ENCODE measurements at regions not wholly inside any gene's neighbourhood (a gene's known extent, or its start where the extent isn't known, plus 50 kb on each side); places are given as distances from the start of the nearest gene placed in this dataset.
"Not testable (repeated sequence)": the region's sequence is repeated elsewhere in the genome, so short reads cannot be mapped to it uniquely, and the experiment has no call there.

DNA sequence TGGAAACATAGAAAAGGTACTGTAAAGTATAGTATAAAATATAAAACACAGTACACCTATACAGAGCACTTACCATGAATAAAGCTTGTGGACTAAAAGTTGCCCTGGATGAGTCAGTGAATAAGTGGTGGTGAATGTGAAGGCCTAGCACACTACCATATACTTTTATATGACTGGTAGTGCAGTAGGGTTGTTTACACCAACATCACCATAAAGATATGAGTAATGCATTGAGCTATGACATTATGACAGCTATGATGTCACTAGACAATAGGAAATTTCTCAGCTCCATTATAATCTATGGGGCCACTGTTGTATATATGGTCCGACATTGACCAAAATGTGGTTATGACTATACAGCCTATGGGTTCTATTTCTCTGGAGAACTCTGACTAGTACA, 291.8 kb upstream of the ACTBL2 start:
- DNase-seq (ENCODE audit: low read depth in 1 of 2, low spot score in 1 of 2): no peak

DNA sequence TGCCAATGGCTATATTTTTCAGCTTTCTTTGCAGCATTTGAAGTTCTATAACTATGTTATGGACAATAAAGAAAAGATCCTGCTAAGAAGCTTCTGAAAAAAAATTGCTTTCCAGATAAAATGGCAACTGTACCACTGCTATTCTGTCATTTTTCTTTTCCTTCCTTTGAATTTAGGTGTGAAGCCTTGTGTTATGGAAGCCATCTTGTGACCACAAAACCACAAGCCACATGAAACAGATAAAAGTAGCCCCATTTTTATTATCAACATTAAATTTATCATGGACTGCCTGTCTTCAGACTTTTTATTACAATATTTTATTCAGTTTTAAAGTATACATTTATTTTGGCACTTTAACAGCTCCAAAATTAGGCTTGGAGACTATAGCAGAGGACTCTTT, 289.9 kb upstream of the ACTBL2 start:
- DNase-seq (ENCODE audit: low read depth in 1 of 2, low spot score in 1 of 2): no peak

DNA sequence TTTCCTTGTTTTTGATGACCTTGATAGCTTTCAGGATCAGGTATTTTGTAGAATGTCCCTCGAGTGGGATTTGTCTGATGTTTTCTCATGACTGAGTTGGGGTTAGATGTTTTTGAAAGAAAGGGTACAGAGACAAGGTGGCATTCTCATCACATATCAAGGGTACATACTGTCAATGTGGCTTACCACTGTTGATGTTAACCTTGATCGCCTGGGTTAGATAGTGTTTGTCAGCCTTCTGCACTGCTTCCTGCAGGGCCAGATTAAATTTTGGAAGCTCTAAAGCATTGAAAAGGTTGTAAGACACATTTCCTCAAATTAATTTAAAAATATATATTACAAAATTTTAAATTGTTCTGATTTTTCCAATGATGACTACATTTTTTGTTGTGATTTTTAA, 287.4 kb upstream of the ACTBL2 start:
- no peak for DNase-seq (ENCODE audit: low read depth in 1 of 2, low spot score in 1 of 2)

DNA sequence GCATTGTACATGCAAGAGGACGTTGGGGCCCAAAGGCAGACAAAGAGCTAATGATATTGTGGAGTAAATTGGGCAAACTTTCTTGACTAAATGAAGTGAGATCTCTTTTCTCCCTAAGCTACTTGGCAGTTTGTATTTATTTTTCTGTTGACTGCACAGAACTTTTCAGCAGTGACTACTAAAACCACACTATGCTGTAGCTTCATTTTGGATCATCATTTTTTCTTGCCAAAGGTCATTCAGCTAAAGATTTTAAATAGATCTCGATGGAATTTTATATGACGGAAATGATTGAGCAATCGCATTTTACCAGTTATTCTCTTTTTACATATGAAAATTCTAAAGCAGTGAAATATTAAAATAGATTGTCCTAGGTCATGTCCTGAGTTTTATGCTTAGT, 286.1 kb upstream of the ACTBL2 start:
- DNase-seq (ENCODE audit: low read depth in 1 of 2, low spot score in 1 of 2): no peak

DNA sequence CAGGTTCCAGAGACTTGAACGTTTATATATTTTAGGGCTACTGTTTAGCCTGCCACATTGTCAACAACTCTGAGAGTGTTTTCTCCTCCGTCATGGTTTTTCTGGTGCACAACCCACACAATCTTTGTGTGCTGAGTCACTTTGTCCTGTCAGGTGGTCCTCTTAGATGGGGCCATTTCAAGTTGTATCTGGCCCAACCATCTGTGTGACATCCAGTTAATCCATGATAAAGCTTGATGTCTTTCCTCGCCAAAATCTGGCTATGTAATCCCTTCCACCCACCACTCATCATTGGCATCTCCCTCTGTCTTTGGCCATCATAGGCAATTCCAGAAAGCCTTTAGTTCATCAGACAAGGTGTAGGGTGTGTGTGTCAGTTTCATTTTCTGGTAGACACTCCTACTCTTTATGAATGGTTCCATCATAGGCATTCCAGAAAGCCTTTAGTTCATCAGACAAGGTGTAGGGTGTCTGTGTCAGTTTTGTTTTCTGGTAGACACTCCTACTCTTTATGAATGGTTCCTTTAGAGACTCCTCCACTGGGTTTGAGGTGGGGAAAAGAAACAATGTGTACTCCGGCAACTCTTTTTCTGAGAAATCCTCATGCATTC, 282.0 kb upstream of the ACTBL2 start:
- no peak for DNase-seq (ENCODE audit: low read depth in 1 of 2, low spot score in 1 of 2)

DNA sequence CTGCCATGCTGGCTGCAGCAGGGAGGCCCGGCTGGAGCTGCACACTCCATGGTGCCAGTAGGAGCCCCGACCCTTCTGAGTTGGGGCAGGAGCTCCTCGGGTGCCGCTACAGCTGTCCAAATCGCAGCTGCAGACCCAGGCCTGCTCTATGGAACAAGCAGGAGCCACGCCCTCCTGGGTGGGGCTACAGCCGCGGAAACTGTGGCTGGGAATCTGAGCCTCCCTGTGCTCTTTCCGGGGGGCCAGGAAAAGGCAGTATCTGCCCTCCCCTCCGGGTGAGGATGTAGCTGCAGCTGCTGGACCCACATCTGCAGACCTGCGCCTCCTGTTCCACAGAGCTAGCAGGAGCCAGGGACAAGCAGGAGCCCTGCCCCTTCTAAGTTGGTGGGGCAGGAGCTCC, 278.9 kb upstream of the ACTBL2 start:
- DNase-seq (ENCODE audit: low read depth in 1 of 2, low spot score in 1 of 2): no peak

DNA sequence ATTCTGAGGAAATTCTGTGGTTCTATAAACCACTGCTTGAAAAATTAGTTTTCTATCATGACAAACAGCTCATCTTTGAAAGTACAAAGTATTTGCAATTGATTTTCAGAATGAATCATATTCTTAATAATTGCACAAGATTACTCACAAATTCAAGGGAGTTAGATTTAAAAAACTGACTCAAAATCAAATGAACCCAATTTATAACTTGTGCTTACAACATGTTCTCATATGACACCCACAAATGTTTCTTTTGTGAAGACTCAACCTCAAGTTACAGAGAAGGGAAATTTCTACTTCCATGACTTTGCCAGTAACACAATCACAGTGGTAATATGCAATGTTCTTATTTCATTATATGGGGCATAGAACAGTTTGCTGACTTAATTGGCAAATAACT, 272.0 kb upstream of the ACTBL2 start:
- DNase-seq (ENCODE audit: low read depth in 1 of 2, low spot score in 1 of 2): no peak

DNA sequence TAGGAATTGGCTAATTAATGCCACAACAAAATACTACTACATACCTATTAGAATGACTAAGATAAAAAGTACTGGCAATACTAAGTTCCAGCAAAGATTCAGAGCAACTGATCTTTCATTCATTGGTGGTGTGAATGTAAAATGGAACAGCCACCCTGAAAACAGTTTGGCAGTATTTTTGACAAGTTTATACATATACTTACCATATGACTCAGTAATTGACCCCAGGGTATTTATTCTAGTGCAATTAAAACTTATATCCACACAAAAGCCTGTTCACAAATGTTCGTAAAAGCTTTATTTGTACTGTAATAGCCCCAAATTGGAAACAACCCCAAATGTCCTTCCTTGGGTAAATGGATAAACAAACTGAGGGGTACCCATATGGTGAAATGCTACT, 270.8 kb upstream of the ACTBL2 start:
- DNase-seq (ENCODE audit: low read depth in 1 of 2, low spot score in 1 of 2): no peak

DNA sequence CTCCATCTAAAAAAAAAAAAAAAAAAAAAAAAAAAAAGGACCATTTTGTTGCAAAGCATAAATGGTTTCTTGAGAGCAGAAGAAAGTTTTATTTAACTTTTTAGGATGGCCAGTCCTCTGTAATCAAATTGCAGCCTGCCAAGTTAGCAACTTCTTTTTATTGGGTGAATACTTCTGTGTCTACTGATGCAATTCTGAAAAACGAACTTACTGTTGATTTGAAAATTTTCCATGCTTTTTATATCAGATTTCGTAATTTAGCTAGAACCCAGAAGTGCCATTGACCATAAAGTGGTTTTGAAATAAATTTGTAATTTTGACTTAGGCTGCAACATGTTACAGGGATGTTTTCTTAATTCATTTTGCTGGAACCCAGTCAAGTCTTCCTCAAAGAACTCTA, 269.1 kb upstream of the ACTBL2 start:
- no peak for DNase-seq (ENCODE audit: low read depth in 1 of 2, low spot score in 1 of 2)

DNA sequence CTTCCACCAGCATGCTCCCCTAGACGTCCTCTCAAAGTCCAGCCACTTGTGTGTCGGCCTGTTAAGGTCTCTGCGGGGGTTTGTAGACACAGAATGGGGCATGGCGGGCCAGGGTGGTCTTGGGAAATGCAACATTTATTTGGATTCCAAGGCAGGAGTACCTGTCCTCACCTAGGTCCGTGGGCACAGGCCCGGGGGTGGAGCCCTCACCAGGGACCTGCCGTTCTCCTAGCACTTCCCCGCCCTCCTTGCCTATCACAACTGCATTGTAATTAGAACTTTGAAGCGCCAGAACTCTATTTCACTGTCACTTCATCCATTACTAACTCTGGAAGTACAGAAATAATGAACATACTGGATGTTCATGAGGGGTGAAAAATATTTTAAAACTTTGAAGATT, 268.3 kb upstream of the ACTBL2 start:
- no peak for DNase-seq (ENCODE audit: low read depth in 1 of 2, low spot score in 1 of 2)

DNA sequence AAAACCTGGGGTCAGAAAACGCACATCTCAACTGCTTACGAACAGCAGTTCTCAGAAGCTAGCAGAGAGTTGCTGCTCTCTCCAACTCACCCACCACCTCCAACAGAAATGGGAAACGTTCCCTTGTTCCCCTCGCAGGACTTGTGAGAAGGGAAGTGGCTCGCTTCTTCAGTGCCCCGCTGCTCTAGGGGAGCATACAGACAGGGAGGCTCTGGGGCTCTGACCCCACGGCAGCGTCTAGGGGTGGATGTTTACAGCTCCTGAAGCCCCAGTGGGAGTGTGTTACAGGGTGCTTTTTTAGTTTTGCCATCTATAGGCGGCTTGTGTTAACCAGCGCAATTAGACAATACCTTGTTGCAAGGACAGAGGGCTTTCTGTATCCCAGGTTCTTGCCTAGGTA, 267.7 kb upstream of the ACTBL2 start:
- DNase-seq (ENCODE audit: low read depth in 1 of 2, low spot score in 1 of 2): no peak

DNA sequence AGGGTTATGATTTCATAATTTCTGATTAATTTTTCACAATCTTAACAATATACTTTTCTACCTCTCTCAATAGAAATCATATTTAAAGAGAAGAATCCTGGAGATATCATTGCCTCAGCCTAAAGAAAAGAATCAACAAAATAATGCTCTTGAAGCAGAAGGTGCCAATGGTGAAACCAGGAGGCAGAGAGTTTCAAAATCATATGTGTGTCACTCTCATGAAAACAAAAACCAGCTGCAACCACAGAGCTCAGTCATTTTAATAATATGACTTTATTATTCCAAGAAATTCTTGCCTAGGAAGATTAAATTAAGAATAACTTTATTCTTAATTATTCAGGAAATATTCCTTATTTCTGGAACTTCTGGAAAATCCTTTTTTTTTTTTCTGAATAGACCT, 266.8 kb upstream of the ACTBL2 start:
- DNase-seq (ENCODE audit: low read depth in 1 of 2, low spot score in 1 of 2): no peak

DNA sequence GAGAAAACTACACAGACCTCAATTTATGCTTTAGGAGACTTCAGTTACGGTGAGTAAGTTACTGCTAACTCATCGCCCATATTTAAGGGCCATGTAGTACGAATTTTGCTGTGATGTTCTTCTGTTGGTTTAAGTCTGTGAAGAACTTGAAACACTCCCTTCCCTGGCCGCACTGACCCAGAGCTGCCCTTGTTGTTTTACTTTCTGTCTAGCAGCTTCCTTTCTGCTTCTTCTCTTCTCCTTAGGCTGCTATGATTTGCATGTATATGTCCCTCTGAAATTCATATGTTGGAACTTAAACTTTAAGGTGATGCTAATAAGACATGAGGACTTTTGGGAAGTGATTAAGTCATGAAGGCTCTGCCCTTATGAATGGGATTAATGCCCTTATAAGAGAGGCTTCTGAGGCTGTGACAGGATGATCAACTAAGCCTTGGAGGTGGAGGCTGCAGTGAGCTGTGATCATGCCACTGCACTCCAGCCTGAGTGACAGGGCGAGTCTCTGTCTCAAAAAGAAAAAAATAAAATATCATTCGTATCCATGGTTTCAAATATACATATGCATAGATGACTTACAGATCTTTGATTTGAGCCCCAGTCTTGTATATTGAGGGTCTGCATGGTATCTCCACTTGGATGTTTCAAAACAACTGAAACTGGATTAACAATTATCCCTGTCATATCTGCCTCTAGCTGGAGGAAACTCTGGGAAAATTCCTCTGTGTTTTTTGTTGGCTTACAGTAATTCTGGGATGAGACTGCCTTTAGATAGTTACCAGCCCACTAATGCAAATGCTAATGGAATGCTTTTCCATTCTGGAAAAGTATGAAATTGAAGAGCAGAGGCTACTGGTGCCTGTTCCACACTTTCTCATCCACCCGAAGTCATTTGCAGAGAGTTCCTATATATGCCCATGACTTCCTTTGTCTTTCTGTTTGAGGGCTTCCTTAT, 263.4 kb upstream of the ACTBL2 start:
- DNase-seq (ENCODE audit: low read depth in 1 of 2, low spot score in 1 of 2): no peak

DNA sequence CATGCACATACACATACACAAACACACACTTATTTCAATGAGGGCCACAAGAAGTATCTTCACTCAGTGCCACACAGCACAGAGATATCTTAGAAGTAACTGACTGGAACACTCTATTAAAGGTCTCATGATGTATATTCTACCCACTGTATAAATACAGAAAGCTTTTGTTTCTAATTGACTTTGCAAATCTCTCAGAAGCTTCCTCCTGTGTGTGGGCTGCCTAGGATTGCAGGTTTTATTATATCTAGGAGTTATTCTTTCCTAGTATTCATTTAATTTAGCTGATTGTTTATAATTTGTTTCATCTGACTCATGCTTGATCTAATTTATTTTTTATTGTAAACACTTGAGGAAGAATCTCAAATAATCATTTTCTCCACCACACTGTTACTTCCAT, 262.4 kb upstream of the ACTBL2 start:
- no peak for DNase-seq (ENCODE audit: low read depth in 1 of 2, low spot score in 1 of 2)

DNA sequence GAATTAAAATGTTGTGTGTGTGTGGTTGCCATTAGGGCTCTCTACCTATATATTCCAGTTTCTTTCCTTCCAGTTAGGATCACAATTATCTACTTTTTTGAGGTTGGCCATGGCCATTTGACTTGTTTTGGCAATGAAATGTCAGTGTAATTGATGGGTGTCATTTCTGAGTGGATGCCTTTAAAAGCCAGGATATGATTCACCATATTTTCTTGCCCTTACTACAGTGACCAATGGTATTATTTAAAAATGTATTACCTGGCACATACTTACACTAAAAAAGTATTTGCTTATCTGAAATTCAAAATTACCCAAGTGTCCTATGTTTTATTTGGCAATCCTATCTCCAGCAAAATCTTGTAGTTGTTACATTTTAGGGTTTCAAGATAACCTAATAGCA, 258.7 kb upstream of the ACTBL2 start:
- DNase-seq (ENCODE audit: low read depth in 1 of 2, low spot score in 1 of 2): no peak

DNA sequence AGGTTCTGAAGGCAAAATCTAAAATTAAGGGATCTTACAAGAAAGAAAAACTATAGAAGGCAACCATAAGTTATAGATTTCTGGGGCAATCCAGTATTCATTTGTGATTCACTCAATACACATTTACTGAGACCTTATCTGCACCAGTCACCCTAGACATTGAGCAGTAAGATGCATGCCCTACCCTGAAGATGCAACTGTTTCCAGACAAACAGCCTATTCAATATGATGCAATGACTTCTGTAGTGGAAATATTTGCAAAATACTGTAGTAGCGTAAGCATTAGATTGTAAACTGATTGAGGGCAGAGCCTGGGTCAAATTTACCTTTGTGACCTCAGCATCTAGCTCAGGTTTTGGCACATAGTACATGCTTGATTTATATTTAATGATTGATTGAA, 256.2 kb upstream of the ACTBL2 start:
- DNase-seq (ENCODE audit: low read depth in 1 of 2, low spot score in 1 of 2): no peak

DNA sequence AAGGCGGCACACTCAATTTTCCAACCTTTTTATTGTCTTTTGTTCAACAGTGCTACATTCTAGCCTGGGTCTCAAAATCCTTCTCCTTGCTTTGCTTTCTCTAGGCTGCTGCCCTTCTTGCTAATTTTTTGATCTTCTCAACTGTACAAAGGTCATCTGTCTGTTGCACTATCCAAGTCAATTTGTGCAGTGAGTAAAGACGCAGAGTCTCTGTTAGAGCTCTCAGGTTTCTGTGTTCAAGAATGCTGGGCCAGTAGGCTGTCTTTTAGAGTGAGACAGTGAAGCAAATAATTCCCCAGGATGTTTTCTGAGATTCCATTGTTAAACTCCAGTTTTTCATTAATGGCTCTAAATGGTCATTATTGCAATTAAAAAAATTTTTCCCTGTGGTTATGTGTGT, 255.7 kb upstream of the ACTBL2 start:
- DNase-seq (ENCODE audit: low read depth in 1 of 2, low spot score in 1 of 2): no peak

DNA sequence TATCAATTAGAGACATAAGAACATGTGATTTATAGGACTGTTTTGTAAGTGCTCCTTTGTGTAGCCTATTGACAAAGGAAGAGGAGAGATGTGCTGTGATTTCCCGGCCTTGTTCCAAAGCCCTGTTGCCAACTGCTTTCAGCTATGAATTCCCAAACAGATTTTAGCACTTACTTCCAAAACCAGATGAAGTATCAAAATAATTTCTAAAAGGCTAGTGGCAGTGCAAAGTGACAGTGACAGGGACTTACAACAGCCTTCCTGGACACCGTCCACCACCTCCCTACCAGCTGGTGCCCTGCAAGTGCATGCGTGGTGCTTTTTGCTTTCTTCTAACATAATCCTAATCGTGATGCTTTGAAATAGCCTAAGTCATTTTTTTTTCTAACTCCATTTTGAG, 254.1 kb upstream of the ACTBL2 start:
- DNase-seq (ENCODE audit: low read depth in 1 of 2, low spot score in 1 of 2): no peak

DNA sequence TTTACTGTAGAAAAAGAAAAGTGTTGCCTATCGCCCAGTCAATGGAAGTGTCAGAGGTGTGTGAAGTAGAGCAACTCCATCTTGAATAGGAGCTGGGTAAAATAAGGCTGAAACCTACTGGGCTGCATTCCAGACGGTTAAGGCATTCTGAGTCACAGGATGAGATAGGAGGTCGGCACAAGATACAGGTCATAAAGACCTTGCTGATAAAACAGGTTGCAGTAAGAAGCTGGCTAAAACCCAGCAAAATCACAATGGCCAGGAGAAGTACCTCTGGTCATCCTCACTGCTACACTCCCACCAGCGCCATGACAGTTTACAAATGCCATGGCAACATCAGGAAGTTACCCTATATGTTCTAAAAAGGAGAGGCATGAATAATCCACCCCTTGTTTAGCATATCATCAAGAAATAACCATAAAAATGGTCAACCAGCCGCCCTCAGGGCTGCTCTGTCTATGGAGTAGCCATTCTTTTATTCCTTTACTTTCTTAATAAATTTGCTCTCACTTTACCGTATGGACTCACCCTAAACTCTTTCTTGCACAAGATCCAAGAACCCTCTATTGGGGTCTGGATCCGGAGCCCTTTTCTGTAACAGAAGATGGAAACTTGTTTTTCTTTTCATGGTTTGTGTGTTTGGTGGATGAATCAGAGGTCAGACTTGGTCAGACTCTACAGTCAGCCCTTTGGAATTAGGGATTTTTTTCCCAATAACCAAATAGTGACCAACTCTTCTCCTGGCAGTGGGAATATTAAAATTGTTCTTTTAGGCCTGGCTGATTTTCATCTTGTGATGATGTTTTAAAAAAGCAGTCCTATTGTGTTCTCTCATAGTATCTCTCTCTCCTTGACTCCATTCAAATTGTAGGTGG, 252.9 kb upstream of the ACTBL2 start:
- not testable (repeated sequence) for DNase-seq (ENCODE audit: low read depth in 1 of 2, low spot score in 1 of 2)

DNA sequence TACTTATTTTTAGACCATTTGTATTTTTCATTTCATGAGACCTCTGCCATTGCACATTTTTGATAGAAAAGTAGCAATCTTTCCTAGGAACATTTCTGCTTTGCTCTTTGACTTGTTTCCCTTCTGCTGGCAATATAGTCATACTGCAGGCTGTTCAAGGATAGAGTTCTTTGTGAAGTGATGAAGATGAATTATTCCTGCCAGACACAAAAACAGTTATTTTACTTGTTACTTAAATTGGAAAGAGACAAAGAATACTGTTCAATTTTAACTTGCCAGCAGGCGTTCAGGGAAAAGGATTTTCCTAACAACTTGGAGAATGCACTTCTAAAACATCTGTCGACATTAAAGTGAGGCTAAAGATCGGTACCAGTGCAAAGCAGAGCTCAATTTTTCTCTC, 251.7 kb upstream of the ACTBL2 start:
- no peak for DNase-seq (ENCODE audit: low read depth in 1 of 2, low spot score in 1 of 2)

DNA sequence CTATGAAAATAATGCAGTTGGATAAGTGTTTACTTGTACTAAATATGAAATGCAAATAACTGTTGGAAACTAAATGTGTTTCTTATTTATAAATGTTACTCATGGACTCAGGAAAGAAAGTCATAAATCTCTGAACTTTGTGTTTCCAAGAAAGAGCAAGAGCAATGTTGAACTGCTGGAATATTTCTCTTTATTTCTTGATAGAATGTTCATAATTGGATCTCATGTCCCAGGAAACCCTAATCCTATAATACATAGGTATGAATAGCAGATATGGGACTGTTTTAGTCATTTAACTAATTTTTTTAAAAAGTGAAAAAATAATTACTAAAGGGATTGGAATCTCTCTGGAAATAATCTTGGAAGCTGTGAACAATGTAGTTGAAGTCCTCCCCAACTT, 245.0 kb upstream of the ACTBL2 start:
- DNase-seq (ENCODE audit: low read depth in 1 of 2, low spot score in 1 of 2): no peak
